ENCODE measurements at regions not wholly inside any gene's neighbourhood (a gene's known extent, or its start where the extent isn't known, plus 50 kb on each side); places are given as distances from the start of the nearest gene placed in this dataset.

GRCh38 chr18:27778441-27778840 is 398.5 kb downstream of the CDH2 start:
- TF ChIP-seq CTCF (IDR thresholded peaks at IDR 0.05) (no peak), POLR2A (IDR thresholded peaks at IDR 0.05) (no peak)

Data from uterus (tissue), 2 donors.